A549 (cell line): ENCODE measurements at regions not wholly inside any gene's neighbourhood (a gene's known extent, or its start where the extent isn't known, plus 50 kb on each side); places are given as distances from the start of the nearest gene placed in this dataset.

Source experiments
- ATAC-seq, 2 experiments: fragments of 200-7000 bp in 1 of 2; fragments of >200 bp in 1 of 2; cut with Nextera tagmentation in 1 of 2; cut with Tn5 transposase in 1 of 2; 3 replicates each; pipeline versions ENCODE4 v1.8.0 to v1.9.1; 2018 to 2020; ENCODE audit warnings: mild to moderate bottlenecking in 1 of 2, moderate library complexity in 1 of 2
- CTCF ChIA-PET: fragments of 300-600 bp; sonication (Branson Sonifier 250); formaldehyde crosslinking; extraction: SDS; loops from one replicate; lab custom pipeline; 2021; ENCODE audit warnings: antibody characterized with exemption, inconsistent platforms; lab: Yijun Ruan, JAX
- POLR2A ChIA-PET: fragments of 350-600 bp; formaldehyde crosslinking; extraction: SDS; loops from one replicate; lab custom pipeline; 2021; ENCODE audit warnings: antibody characterized with exemption, inconsistent platforms; lab: Yijun Ruan, JAX
- DNase-seq, 2 experiments: peaks; one replicate each; pipeline versions ENCODE4 v3.0.0 to v3.0.0-alpha.2; 2011 to 2016; ENCODE audit warnings: low read depth in 1 of 2, low spot score in 1 of 2
- FAIRE-seq: peaks from 2 replicates; lab custom pipeline; 2011; peaks lifted over from hg19 to GRCh38; lab: Jason Lieb, UNC
- H3K27ac ChIP-seq, 2 experiments: fragments of >200 bp; sonication (Bioruptor Twin); formaldehyde crosslinking; 3 replicates each; pipeline ENCODE4 v1.5.1; 2016 to 2017
- H3K4me1 ChIP-seq: fragments of >200 bp; sonication (Bioruptor Twin); formaldehyde crosslinking; 3 replicates; pipeline ENCODE4 v1.6.1; 2016
- H3K4me2 ChIP-seq: fragments of >200 bp; sonication (Bioruptor Twin); formaldehyde crosslinking; 3 replicates; pipeline ENCODE4 v1.6.1; 2016
- H3K4me3 ChIP-seq: fragments of >200 bp; sonication (Bioruptor Twin); formaldehyde crosslinking; 3 replicates; pipeline ENCODE4 v1.5.1; 2016
- H3K9me3 ChIP-seq: fragments of >200 bp; sonication (Bioruptor Twin); formaldehyde crosslinking; 3 replicates; pipeline ENCODE4 v1.6.1; 2016
- BHLHE40 ChIP-seq: IDR thresholded peaks from 2 replicates; pipeline ENCODE4 v1.6.1; 2012; ENCODE audit warnings: low read depth, low read length, inconsistent platforms
- CBX8 ChIP-seq: fragments of 200-600 bp; sonication (generic); IDR thresholded peaks from 2 replicates; pipeline ENCODE4 v1.6.1; 2016
- CEBPB ChIP-seq, 2 experiments: fragments of >200 bp in 1 of 2; sonication (Bioruptor Twin) in 1 of 2; formaldehyde crosslinking in 1 of 2; IDR thresholded peaks; 2 replicates each; pipeline ENCODE4 v1.6.1; 2012 to 2016
- CHD2 ChIP-seq: fragments of 150-350 bp; IDR thresholded peaks from 2 replicates; pipeline ENCODE4 v1.6.1; 2014; ENCODE audit warnings: low read length; ENCODE audit not compliant: partially characterized antibody
- E2F6 ChIP-seq: IDR thresholded peaks from 2 replicates; pipeline ENCODE4 v1.6.1; 2012; ENCODE audit warnings: low read depth, borderline replicate concordance
- EHF ChIP-seq: fragments of 250-450 bp; sonication (Bioruptor Pico); IDR thresholded peaks from 2 replicates; pipeline ENCODE4 v1.5.0; 2020; ENCODE audit warnings: mild to moderate bottlenecking
- EP300 ChIP-seq, 2 experiments: fragments of >200 bp; sonication (Bioruptor Twin); formaldehyde crosslinking; IDR thresholded peaks; 2 replicates in 1 of 2; 3 replicates in 1 of 2; pipeline ENCODE4 v1.6.1; 2016 to 2017
- FOXS1 ChIP-seq: fragments of 250-450 bp; sonication (Bioruptor Pico); IDR thresholded peaks from 2 replicates; pipeline ENCODE4 v1.5.0; 2020; ENCODE audit warnings: mild to moderate bottlenecking, moderate library complexity
- HEYL ChIP-seq: fragments of 250-450 bp; sonication (Bioruptor Pico); IDR thresholded peaks from 2 replicates; pipeline ENCODE4 v1.8.0; 2021; ENCODE audit warnings: mild to moderate bottlenecking, moderate library complexity
- HOXA7 ChIP-seq: fragments of 250-450 bp; sonication (Bioruptor Pico); IDR thresholded peaks from 2 replicates; pipeline ENCODE4 v1.5.0; 2020; ENCODE audit warnings: mild to moderate bottlenecking, moderate library complexity
- HOXB13 ChIP-seq: fragments of 250-450 bp; sonication (Bioruptor Pico); IDR thresholded peaks from 2 replicates; pipeline ENCODE4 v1.5.0; 2020; ENCODE audit warnings: low read depth, mild to moderate bottlenecking, moderate library complexity
- JUNB ChIP-seq: fragments of >200 bp; sonication (Bioruptor Twin); formaldehyde crosslinking; IDR thresholded peaks from 2 replicates; pipeline ENCODE4 v1.6.1; 2016
- KDM5A ChIP-seq: fragments of 200-600 bp; sonication (generic); IDR thresholded peaks from 2 replicates; pipeline ENCODE4 v1.6.1; 2016; ENCODE audit warnings: antibody characterized with exemption, mild to moderate bottlenecking
- NFE2L2 ChIP-seq: fragments of 150-350 bp; conservative IDR thresholded peaks from 2 replicates; pipeline ENCODE4 v1.6.1; 2014; ENCODE audit warnings: low read length
- NPAS2 ChIP-seq: fragments of 250-450 bp; sonication (Bioruptor Pico); IDR thresholded peaks from 2 replicates; pipeline ENCODE4 v1.8.0; 2022; ENCODE audit warnings: mild to moderate bottlenecking, moderate library complexity, borderline replicate concordance
- PBX3 ChIP-seq: IDR thresholded peaks from 2 replicates; pipeline ENCODE4 v1.6.1; 2012
- RARB ChIP-seq: fragments of 250-450 bp; sonication (Bioruptor Pico); IDR thresholded peaks from 2 replicates; pipeline ENCODE4 v1.8.0; 2021; ENCODE audit warnings: mild to moderate bottlenecking, moderate library complexity
- SMC3 ChIP-seq: fragments of >200 bp; sonication (Bioruptor Twin); formaldehyde crosslinking; IDR thresholded peaks from 3 replicates; pipeline ENCODE4 v1.6.1; 2018; ENCODE audit warnings: inconsistent platforms
- TFCP2L1 ChIP-seq: fragments of 250-450 bp; sonication (Bioruptor Pico); IDR thresholded peaks from 2 replicates; pipeline ENCODE4 v1.5.0; 2021; ENCODE audit warnings: mild to moderate bottlenecking
- ZC3H11A ChIP-seq: fragments of 450-650 bp; IDR thresholded peaks from 2 replicates; pipeline ENCODE4 v1.6.1; 2014; ENCODE audit warnings: antibody characterized with exemption, mild to moderate bottlenecking
- ZNF302 ChIP-seq: fragments of 250-450 bp; sonication (Bioruptor Pico); IDR thresholded peaks from 2 replicates; pipeline ENCODE4 v1.9.0; 2021; ENCODE audit warnings: inconsistent platforms, mild to moderate bottlenecking, moderate library complexity
- ZSCAN20 ChIP-seq: fragments of 250-450 bp; sonication (Bioruptor Pico); IDR thresholded peaks from 2 replicates; pipeline ENCODE4 v1.8.0; 2022; ENCODE audit warnings: mild to moderate bottlenecking, moderate library complexity
- WGBS: methylation state at CpG from one replicate; pipeline ENCODE4 v1.1.6; 2017; ENCODE audit errors: missing lambda C conversion rate; 5-methylcytosine and 5-hydroxymethylcytosine counted together
- TF ChIP-seq, protein P1 (sequence below): fragments of >200 bp; sonication (Bioruptor Twin); formaldehyde crosslinking; IDR thresholded peaks from 2 replicates; pipeline ENCODE4 v1.6.1; 2016
- TF ChIP-seq, protein P2 (sequence below): fragments of >200 bp; sonication (Bioruptor Twin); formaldehyde crosslinking; IDR thresholded peaks from 3 replicates; pipeline ENCODE4 v1.6.1; 2016
- TF ChIP-seq, protein P3 (sequence below): fragments of 250-450 bp; sonication (Bioruptor Pico); IDR thresholded peaks from 2 replicates; pipeline ENCODE4 v1.5.0; 2020; ENCODE audit warnings: low read depth, mild to moderate bottlenecking, moderate library complexity

GRCh38 chr7:128145191-128145590 lies 95.9 kb upstream of the LEP start:
- peaks cover 19% of the 10 kb centered on the region for H3K9me3 ChIP-seq
- no peak for FAIRE-seq
- no peak for ATAC-seq
- H3K4me1 ChIP-seq, result no peaks in the 10 kb centered on the region; the same call in 2 of the 3 replicates
- POLR2A ChIA-PET, result no interaction called here
- no peak overlapping the region for H3K4me3 ChIP-seq
- 27% methylated on average over 2 of the region's 2 CpGs for WGBS
- TF ChIP-seq HOXB13 (CRISPR knock-in tag), result no peak
- TF ChIP-seq E2F6, result no peak
- TF ChIP-seq ZSCAN20 (CRISPR knock-in tag), result no peak
- TF ChIP-seq CBX8, result no peak
- no peak for TF ChIP-seq TFCP2L1 (CRISPR knock-in tag)
- no peak for TF ChIP-seq SMC3
- TF ChIP-seq FOXS1 (CRISPR knock-in tag), result no peak
- no peak for TF ChIP-seq HEYL (CRISPR knock-in tag)
- no peak for TF ChIP-seq KDM5A
- TF ChIP-seq NPAS2 (CRISPR knock-in tag), result no peak
- TF ChIP-seq ZC3H11A, result no peak
- no peak for TF ChIP-seq EP300 (IDR thresholded peaks at IDR 0.05)
- TF ChIP-seq CHD2, result no peak
- no peak for TF ChIP-seq CEBPB (IDR thresholded peaks at IDR 0.05)
- TF ChIP-seq ZNF302 (CRISPR knock-in tag), result no peak
- TF ChIP-seq NFE2L2, result no peak
- TF ChIP-seq, protein P1, sequence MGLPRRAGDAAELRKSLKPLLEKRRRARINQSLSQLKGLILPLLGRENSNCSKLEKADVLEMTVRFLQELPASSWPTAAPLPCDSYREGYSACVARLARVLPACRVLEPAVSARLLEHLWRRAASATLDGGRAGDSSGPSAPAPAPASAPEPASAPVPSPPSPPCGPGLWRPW, result no peak
- TF ChIP-seq, all 56 proteins: peak for 0
- no peak for DNase-seq
- Histone ChIP-seq H3K27ac (no peak overlapping the region), H3K4me2 (no peak overlapping the region)
- CTCF ChIA-PET, result interaction anchor here (0.6 to 3.6 kb wide), 3 partner anchors 10 to 64 kb away, joined by 3 to 24 read pairs (median 18); no protein-coding TSS in a partner anchor

DNA sequence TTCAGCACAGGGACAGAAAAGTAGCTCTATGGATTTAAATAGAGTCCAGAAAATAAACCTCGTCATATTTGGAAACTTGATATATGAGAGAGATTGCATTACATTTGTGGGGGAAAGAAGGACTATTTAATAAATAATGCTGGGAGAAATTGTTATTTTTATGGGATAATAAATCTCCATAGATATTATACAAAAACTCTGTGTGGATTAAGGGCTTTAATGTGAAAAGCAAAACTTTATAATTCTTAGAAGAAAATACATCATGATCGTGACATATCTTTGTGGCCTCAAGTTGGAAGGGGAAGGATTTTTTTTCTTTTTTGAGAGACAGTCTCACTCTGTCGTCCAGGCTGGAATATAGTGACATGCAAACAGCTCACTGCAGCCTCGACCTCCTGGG lies 95.0 kb upstream of the LEP start:
- H3K27ac ChIP-seq, result no peak overlapping the region
- CTCF ChIA-PET, result interaction anchor here (1.4 to 3.6 kb wide), 3 partner anchors 9 to 63 kb away, joined by 3 to 24 read pairs (median 18); no protein-coding TSS in a partner anchor
- 24% methylated on average over 4 of the region's 4 CpGs for WGBS
- DNase-seq (no peak), ATAC-seq (no peak), FAIRE-seq (no peak)
- H3K4me2 ChIP-seq, result no peak overlapping the region
- POLR2A ChIA-PET, result no interaction called here
- H3K4me3 ChIP-seq, result no peak overlapping the region
- TF ChIP-seq CHD2, result no peak
- no peak for TF ChIP-seq CEBPB (IDR thresholded peaks at IDR 0.05)
- no peak for TF ChIP-seq HOXA7 (CRISPR knock-in tag)
- no peak for TF ChIP-seq JUNB
- no peak for TF ChIP-seq EHF (CRISPR knock-in tag)
- TF ChIP-seq, protein P2, sequence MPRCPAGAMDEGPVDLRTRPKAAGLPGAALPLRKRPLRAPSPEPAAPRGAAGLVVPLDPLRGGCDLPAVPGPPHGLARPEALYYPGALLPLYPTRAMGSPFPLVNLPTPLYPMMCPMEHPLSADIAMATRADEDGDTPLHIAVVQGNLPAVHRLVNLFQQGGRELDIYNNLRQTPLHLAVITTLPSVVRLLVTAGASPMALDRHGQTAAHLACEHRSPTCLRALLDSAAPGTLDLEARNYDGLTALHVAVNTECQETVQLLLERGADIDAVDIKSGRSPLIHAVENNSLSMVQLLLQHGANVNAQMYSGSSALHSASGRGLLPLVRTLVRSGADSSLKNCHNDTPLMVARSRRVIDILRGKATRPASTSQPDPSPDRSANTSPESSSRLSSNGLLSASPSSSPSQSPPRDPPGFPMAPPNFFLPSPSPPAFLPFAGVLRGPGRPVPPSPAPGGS, result no peak
- TF ChIP-seq, protein P3, sequence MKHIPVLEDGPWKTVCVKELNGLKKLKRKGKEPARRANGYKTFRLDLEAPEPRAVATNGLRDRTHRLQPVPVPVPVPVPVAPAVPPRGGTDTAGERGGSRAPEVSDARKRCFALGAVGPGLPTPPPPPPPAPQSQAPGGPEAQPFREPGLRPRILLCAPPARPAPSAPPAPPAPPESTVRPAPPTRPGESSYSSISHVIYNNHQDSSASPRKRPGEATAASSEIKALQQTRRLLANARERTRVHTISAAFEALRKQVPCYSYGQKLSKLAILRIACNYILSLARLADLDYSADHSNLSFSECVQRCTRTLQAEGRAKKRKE, result no peak
- no peak for TF ChIP-seq RARB (CRISPR knock-in tag)
- no peak for TF ChIP-seq PBX3
- no peak for TF ChIP-seq BHLHE40
- H3K4me1 ChIP-seq, result no peaks in the 10 kb centered on the region; the same call in 2 of the 3 replicates
- peaks cover 11% of the 10 kb centered on the region; the same call in 2 of the 3 replicates for H3K9me3 ChIP-seq
